GM12873 (cell line): ENCODE measurements at regions not wholly inside any gene's neighbourhood (a gene's known extent, or its start where the extent isn't known, plus 50 kb on each side); places are given as distances from the start of the nearest gene placed in this dataset.

Experiments used
- CTCF ChIP-seq: IDR thresholded peaks from 2 replicates; pipeline ENCODE4 v1.5.1; 2012; ENCODE audit warnings: low read depth, mild to moderate bottlenecking, moderate library complexity, low read length, control low read depth; ENCODE audit not compliant: insufficient read depth; ENCODE audit errors: missing control alignments

- no peak for TF ChIP-seq CTCF
Measured at GRCh38 chr2:16862471-16862870, 196.8 kb upstream of the CYRIA start.

DNA sequence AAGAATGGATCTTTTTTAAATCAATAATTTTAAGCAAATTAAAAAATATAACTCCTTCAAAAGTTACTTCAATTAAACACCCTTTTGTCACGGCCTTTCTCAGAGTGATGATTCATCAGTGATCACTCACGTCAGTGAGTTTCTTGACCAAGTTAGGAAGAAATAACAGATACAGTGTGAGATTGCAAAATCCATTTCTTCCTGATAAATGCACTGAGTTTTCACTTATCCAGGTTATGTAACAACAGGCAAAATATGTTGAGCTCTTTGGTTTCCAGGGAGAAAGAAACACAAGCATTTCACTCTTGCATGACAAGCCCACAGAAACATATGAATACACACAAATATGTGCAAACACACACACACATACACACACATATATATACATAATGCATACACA, 195.9 kb upstream of the CYRIA start:
- no peak for TF ChIP-seq CTCF

DNA sequence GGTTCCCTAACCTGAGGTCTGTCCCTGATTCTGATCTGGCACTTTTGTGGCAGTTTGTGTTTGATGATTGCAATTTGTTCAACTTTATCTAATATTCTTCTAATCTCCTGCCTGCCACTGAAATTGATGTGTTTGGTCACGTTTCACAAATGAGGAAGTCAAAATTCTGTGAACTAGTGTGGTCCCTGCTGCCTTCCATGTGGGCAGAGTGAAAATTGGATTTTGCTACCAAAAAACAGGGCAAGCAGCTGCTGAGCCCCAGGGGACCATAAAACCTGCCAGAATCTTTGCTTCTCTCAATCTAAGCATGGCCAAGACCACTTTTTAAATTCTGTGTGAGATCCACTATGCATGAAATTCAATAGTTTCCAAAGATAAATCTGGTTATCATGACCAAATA, 195.5 kb upstream of the CYRIA start:
- no peak for TF ChIP-seq CTCF

DNA sequence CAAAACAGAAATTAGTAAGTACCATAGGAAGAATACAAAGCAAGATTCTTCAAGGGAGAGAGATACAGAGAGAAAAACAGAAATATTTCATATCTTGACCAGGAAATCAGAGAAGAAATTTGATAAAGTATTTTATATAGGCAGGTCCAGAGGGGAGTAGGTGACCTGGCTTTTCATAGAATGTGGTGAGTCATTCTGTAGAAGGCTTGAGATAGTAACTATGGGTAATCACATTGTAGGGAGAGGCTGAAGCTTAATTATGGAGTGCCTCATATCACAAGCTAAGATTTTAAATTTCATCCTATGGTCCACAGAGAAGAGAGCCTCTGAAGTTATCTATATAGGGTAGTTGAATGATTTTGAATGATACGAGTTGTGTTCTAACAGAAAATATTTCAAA, 195.0 kb upstream of the CYRIA start:
- no peak for TF ChIP-seq CTCF

- no peak for TF ChIP-seq CTCF
Measured at GRCh38 chr2:16855183-16855582, 189.5 kb upstream of the CYRIA start.

DNA sequence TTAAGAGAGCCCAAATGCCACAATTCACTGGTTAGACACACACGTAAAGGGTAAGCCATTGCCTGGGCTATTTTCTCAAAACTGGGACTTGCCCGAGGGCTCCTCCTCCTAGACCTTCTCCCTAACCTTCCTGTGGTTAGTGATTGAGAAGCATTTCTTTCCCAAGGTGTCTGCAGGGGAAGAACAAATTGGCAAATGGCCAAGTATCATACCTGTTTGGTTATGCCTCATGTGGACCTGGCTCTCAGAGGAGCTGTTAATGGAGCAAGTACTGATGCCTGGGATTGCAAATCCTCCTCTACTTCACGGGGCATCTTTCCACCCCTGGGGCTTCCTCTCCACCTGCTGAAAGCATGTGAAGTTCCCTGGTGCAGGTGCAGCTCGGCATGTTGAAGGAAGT, 187.5 kb upstream of the CYRIA start:
- TF ChIP-seq CTCF, result no peak

- TF ChIP-seq CTCF, result no peak
Measured at GRCh38 chr2:16852651-16853050, 187.0 kb upstream of the CYRIA start.

GRCh38 chr2:16851126-16851525, 185.5 kb upstream of the CYRIA start:
- TF ChIP-seq CTCF, result no peak
